K562 (cell line): ENCODE measurements at regions not wholly inside any gene's neighbourhood (a gene's known extent, or its start where the extent isn't known, plus 50 kb on each side); places are given as distances from the start of the nearest gene placed in this dataset.

Source experiments
- ZNF407 ChIP-seq: fragments of 450-650 bp; IDR thresholded peaks from 2 replicates; pipeline ENCODE4 v1.6.1; 2016; ENCODE audit warnings: low read depth
- ZNF583 ChIP-seq: fragments of 250-450 bp; sonication (Bioruptor Pico); IDR thresholded peaks from 2 replicates; pipeline ENCODE4 v1.4.0; 2020

DNA sequence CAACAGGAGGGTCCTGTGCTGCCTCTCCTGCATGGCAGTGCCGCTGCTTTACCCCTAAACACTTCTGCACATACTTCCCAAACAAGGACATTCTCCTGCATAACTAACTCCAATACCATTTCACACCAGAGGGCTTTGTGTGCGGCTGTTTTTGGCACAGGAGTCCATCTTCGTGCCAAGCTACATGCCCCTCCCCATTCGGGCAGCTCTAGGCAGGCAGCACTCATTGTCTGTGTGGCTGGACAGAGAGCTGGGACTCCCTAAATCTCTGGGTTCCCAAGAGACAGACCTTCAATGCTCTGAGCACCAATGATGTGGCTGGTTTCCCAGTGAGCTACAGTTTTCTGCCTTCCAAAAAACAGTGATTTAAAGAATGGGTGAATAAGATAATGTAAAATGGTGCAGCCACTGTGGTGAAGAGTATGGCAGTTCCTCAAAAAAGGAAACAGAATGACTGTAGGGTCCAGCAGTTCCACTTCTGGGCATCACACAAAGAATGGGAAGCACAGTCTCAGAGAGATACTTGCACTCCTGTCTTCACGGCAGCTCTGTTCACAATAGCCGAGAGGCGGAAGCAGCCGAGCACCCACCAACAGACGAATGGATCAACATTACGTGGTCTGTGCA, 80.3 kb upstream of the DUSP22 start (continued):
- TF ChIP-seq ZNF407 (no peak), ZNF583 (CRISPR knock-in tag) (no peak)
